Activated CD4-positive, alpha-beta memory T cell treated with anti-CD3 and anti-CD28 coated beads, Interleukin-2, amount 10 ng/mL, durations not matched to agents 7 days and 5 days (primary cell): ENCODE measurements at regions not wholly inside any gene's neighbourhood (a gene's known extent, or its start where the extent isn't known, plus 50 kb on each side); places are given as distances from the start of the nearest gene placed in this dataset.
"Not testable (repeated sequence)": the region's sequence is repeated elsewhere in the genome, so short reads cannot be mapped to it uniquely, and the experiment has no call there.

Source experiments
- CTCF ChIA-PET: fragments of 350-600 bp; sonication (Branson Sonifier 250); formaldehyde crosslinking; loops from one replicate; lab custom pipeline; 2021; ENCODE audit warnings: antibody characterized with exemption, inconsistent platforms; lab: Charles Lee
- POLR2A ChIA-PET: fragments of 350-600 bp; sonication (Branson Sonifier 250); formaldehyde crosslinking; loops from one replicate; lab custom pipeline; 2021; ENCODE audit warnings: antibody characterized with exemption; lab: Charles Lee
- DNase-seq: peaks from one replicate; pipeline ENCODE4 v3.0.0-alpha.2; 2020
- H3K27ac Mint-ChIP-seq: one replicate; pipeline ENCODE4 v1.8.0; 2021; ENCODE audit warnings: mild to moderate bottlenecking, mixed read lengths
- H3K27me3 Mint-ChIP-seq: one replicate; pipeline ENCODE4 v1.8.0; 2021; ENCODE audit warnings: mixed read lengths
- H3K36me3 Mint-ChIP-seq: one replicate; pipeline ENCODE4 v1.8.0; 2021; ENCODE audit warnings: low read depth, mixed read lengths
- H3K4me1 Mint-ChIP-seq: one replicate; pipeline ENCODE4 v1.8.0; 2021; ENCODE audit warnings: mixed read lengths
- H3K4me3 Mint-ChIP-seq: one replicate; pipeline ENCODE4 v1.8.0; 2021; ENCODE audit warnings: mild to moderate bottlenecking, mixed read lengths
- H3K9me3 Mint-ChIP-seq: one replicate; pipeline ENCODE4 v1.8.0; 2021; ENCODE audit warnings: mixed read lengths

DNA sequence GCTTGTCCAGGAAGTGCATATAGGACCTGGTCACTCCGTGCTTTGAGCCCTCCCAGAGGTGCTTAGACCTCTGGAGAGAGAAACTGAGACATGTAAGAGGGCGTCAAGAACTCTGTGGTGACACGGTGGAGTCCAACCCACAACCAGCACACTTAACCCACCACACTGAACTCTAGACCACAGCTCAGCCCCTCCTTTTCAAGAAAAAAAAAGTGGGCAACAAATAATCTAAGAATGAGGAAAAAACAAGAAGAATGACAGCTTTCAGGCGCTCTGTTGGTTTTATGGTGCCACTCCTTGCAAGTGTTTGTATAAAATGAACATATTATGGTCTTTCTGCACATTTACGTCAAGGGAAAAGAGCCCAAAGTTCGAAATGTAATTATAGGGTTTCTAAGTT is 50.2 kb upstream of the SNAPC3 start:
- H3K27ac Mint-ChIP-seq, result no peak overlapping the region
- DNase-seq, result no peak
- no peaks in the 10 kb centered on the region for H3K36me3 Mint-ChIP-seq
- H3K4me1 Mint-ChIP-seq, result no peaks in the 10 kb centered on the region
- ChIA-PET CTCF (no interaction called here), POLR2A (no interaction called here)
- H3K9me3 Mint-ChIP-seq, result no peaks in the 10 kb centered on the region
- no peak overlapping the region for H3K4me3 Mint-ChIP-seq
- peaks cover 8% of the 10 kb centered on the region for H3K27me3 Mint-ChIP-seq

DNA sequence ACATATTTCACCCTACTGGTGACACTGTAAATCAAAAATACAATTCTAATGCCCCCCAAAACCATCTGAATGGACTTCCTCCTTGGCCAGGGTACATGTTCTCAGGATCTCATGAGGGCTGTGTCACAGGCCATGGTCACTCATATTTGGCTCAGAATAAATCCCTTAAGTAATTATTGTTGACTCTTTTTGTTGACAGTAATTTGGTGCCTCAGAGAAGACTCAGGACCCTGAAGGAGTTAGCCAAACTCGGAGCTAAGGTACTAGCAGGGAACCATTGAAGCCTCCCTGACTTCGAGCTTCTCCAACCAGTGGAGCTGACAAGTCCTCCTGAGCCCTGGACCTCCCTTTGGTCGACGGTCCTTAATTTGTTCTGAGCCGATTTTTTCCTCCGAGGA is 51.2 kb upstream of the SNAPC3 start:
- Mint-ChIP-seq H3K4me3 (no peak overlapping the region), H3K27me3 (peaks cover 8% of the 10 kb centered on the region), H3K9me3 (no peaks in the 10 kb centered on the region), H3K27ac (no peak overlapping the region), H3K36me3 (no peaks in the 10 kb centered on the region), H3K4me1 (no peaks in the 10 kb centered on the region)
- no peak for DNase-seq
- CTCF ChIA-PET, result interaction anchor here (0.6 to 1.2 kb wide), 2 partner anchors 160 to 163 kb away, joined by 3 to 4 read pairs; no protein-coding TSS in a partner anchor
- POLR2A ChIA-PET, result no interaction called here

DNA sequence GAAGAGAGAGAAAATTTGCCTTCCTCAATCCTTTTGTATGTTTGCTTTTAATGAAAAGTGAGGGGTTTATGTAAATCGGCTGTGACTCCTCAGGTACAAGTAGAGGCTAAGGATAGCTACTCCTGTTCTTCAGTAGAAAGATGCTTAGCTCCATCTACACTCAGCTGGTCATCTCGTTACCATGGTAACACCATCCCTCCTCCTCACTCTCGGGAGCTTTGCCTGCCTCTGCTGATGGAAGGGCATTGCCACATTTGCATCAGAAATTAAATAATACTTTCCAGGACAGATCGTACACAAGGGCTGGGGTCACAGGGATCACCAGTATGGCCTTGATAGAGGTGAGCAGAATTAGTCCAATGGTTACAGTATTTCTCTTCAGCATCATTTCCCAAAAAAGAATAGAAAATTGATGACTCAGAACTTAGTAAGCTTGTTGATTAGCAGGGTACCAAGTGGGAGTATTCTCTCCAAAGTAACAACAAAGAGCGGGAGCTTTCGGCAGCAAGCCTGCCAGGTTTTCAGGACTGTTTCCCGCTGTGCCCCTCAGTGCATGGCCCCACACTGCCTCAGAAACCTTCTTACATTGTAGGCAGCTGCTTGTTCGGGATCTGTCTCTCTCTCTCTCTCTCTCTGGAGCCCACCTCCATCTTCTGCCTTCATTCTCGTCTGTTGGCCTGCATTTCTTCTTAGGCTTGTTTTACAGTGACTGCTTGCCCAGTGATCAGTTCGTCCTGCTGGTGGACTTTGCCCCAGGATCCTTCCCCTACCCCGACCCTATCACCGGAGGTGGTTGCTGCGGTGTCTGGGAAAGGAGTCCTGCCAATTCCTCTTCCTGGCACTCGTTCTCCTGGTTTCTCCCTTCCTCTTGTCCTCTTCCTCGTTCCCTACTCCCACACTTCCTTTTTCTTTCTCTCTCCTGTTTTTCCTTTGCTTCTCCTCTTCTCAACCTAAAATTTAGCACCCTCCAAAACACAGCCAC is 51.9 kb upstream of the SNAPC3 start:
- CTCF ChIA-PET, result interaction anchor here (0.8 to 1.2 kb wide), 2 partner anchors 156 to 162 kb away, joined by 3 read pairs; no protein-coding TSS in a partner anchor
- H3K4me3 Mint-ChIP-seq, result no peak overlapping the region
- H3K36me3 Mint-ChIP-seq, result no peaks in the 10 kb centered on the region

DNA sequence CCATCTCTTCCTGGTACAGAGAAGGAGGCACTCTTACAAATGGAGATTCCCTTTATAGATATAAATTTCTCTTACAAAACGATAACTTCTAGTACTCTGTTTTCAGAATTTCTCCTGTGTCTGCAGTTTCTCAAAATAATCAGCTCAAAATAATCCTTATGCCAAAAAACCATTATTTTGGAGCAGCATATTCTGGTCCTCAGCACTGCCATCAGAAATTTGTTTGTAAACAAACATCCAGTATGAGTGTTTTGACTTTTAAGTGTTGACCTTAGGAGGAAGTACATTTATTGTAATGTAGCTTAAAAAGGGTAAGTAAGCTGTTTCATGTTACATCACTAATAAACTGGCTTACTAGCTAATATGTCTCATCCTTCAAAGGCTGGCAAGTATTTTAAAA is 52.8 kb upstream of the SNAPC3 start:
- ChIA-PET POLR2A (interaction anchor here (1.3 kb wide), 1 partner anchor 140 kb away, joined by 3 read pairs; no protein-coding TSS in a partner anchor), CTCF (interaction anchor here (0.8 kb wide), 1 partner anchor 155 kb away, joined by 3 read pairs; no protein-coding TSS in a partner anchor)
- Mint-ChIP-seq H3K4me3 (no peak overlapping the region), H3K9me3 (no peaks in the 10 kb centered on the region), H3K36me3 (no peaks in the 10 kb centered on the region), H3K4me1 (no peaks in the 10 kb centered on the region), H3K27ac (no peak overlapping the region), H3K27me3 (peaks cover 8% of the 10 kb centered on the region)
- DNase-seq, result no peak

More for the DNA sequence above, 51.9 kb upstream of the SNAPC3 start:
- Mint-ChIP-seq H3K4me1 (no peaks in the 10 kb centered on the region), H3K9me3 (no peaks in the 10 kb centered on the region), H3K27me3 (peaks cover 8% of the 10 kb centered on the region), H3K27ac (no peak overlapping the region)
- DNase-seq, result no peak
- POLR2A ChIA-PET, result interaction anchor here (1.3 kb wide), 1 partner anchor 139 kb away, joined by 3 read pairs; no protein-coding TSS in a partner anchor

DNA sequence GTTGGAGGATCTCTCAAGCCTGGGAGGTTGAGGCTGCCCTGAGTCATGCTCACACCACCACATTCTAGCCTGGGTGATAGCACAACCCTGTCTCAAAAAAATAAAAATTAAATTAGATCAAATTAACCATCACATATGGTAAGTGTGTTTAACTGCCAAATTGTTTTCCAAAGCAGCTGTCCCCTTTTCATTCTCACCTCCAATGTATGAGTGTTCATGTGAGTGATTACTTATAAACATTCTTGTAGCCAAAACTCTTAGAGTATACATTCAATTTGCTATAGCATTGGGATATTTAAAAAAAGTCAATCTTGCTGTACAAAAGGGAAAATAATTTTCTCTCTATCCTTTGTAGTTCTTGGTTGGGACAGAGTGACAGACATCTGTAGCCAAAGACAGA is 53.4 kb upstream of the SNAPC3 start:
- H3K27ac Mint-ChIP-seq, result no peak overlapping the region
- CTCF ChIA-PET, result no interaction called here

DNA sequence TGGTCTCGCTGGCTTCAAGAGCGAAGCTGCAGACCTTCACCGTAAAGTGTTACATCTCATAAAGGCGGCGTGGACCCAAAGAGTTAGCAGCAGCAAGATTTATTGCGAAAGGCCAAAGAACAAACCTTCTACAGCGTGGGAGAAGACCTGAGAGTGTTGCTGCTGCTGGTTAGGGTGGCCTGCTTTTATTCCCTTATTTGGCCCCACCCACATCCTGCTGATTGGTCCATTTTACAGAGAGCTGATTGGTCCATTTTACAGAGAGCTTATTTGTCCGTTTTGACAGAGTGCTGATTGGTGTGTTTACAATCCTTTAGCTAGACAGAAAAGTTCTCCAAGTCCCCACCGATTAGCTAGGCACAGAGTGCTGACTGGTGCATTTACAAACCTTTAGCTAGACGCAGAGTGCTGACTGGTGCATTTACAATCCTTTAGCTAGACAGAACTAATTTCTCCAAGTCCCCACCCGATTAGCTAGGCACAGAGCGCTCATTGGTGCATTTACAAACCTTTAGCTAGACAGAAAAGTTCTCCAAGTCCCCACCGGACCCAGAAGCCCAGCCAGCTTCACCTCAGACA is 57.6 kb upstream of the SNAPC3 start:
- DNase-seq, H3K27ac Mint-ChIP-seq, H3K4me3 Mint-ChIP-seq, H3K36me3 Mint-ChIP-seq, H3K27me3 Mint-ChIP-seq, H3K4me1 Mint-ChIP-seq, POLR2A ChIA-PET, H3K9me3 Mint-ChIP-seq: not testable (repeated sequence)
- CTCF ChIA-PET, result interaction anchor here (0.6 kb wide), 1 partner anchor 101 kb away, joined by 3 read pairs; no protein-coding TSS in a partner anchor

More for the DNA sequence above, 53.4 kb upstream of the SNAPC3 start:
- no peak for DNase-seq
- H3K4me1 Mint-ChIP-seq, result no peaks in the 10 kb centered on the region
- peaks cover 8% of the 10 kb centered on the region for H3K27me3 Mint-ChIP-seq
- H3K9me3 Mint-ChIP-seq, result no peaks in the 10 kb centered on the region
- no peak overlapping the region for H3K4me3 Mint-ChIP-seq
- H3K36me3 Mint-ChIP-seq, result no peaks in the 10 kb centered on the region
- POLR2A ChIA-PET, result no interaction called here

DNA sequence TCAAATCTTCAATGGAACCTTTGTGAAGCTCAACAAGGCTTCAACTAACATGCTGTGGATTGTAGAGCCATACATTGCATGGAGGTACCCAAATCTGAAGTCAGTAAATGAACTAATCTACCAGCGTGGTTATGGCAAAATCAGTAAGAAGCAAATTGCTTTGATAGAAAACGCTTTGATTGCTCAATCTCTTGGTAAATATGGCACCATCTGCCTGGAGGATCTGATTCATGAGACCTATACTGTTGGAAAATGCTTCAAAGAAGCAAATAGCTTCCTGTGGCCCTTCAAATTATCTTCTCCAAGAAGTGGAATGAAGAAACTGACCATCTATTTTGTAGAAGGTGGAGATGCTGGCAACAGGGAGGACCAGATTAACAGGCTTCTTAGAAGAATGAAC is 54.7 kb upstream of the TTC39B start:
- Mint-ChIP-seq H3K4me1 (no peaks in the 10 kb centered on the region), H3K4me3 (no peak overlapping the region), H3K9me3 (no peaks in the 10 kb centered on the region), H3K27ac (no peak overlapping the region), H3K36me3 (no peaks in the 10 kb centered on the region), H3K27me3 (no peaks in the 10 kb centered on the region)
- ChIA-PET CTCF (no interaction called here), POLR2A (no interaction called here)
- DNase-seq, result no peak

DNA sequence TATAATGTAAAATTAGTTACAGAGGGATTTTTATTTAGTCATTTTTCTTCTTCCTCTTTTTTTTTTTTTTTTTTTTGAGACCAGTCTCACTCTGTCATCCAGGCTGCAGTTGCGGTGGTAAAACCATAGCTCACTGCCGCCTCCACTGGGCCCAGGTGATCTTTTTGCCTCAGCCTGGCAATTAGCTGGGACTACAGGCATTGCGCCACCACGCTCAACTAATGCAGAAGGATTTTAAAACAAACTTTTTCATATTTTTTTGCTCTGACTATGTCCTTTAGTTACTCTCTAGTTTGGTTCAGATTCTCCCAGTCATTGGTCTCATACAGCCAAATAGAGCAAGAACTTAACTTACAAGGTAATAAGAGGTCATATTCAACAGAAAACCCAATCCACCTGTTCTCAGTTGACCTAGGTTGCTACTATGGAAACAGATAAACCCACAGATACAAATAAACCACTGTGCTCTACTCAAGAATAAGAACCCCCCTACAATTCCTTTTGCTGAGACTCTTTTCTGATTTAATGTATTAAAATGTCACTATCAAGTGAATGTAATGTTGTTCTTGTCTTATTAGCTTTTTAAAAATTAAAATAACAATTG is 50.1 kb upstream of the TTC39B start:
- H3K27ac Mint-ChIP-seq, result no peak overlapping the region
- no peaks in the 10 kb centered on the region for H3K9me3 Mint-ChIP-seq
- ChIA-PET POLR2A (no interaction called here), CTCF (interaction anchor here (0.6 kb wide), 1 partner anchor 669 kb away, joined by 3 read pairs; no protein-coding TSS in a partner anchor)
- no peak overlapping the region for H3K4me3 Mint-ChIP-seq
- no peaks in the 10 kb centered on the region for H3K27me3 Mint-ChIP-seq
- no peak for DNase-seq
- peaks cover 8% of the 10 kb centered on the region for H3K4me1 Mint-ChIP-seq
- no peaks in the 10 kb centered on the region for H3K36me3 Mint-ChIP-seq
